ENCODE measurements at regions not wholly inside any gene's neighbourhood (a gene's known extent, or its start where the extent isn't known, plus 50 kb on each side); places are given as distances from the start of the nearest gene placed in this dataset.

GRCh38 chr14:43649508-43649907 is 857.6 kb downstream of the FSCB start:
- Histone ChIP-seq H4K20me1 (ENCODE audit: insufficient read depth) (no peaks in the 10 kb centered on the region), H3K4me1 (ENCODE audit: control insufficient read depth in 1 of 2, insufficient read depth in 2 of 2, low read depth in 1 of 2, low read length in 1 of 2) (no peaks in the 10 kb centered on the region), H3K4me2 (no peak overlapping the region), H3K79me2 (ENCODE audit: insufficient read depth) (no peaks in the 10 kb centered on the region), H2AFZ (ENCODE audit: low read depth) (no peak overlapping the region), H3K27ac (ENCODE audit: low read depth in 2 of 2, low read length in 1 of 2) (no peak overlapping the region), H3K27me3 (ENCODE audit: insufficient read depth) (no peaks in the 10 kb centered on the region), H3F3A (replicated peaks; ENCODE audit: insufficient read depth) (no peaks in the 10 kb centered on the region), H3K36me3 (replicated peaks in 1 of 2; ENCODE audit: control insufficient read depth in 1 of 2, insufficient read depth in 2 of 2, low read length in 1 of 2) (no peaks in the 10 kb centered on the region), H3K4me3 (ENCODE audit: low read depth in 2 of 2, low read length in 1 of 2) (no peak overlapping the region), H3K9me2 (no peaks in the 10 kb centered on the region), H3K9me3 (no peaks in the 10 kb centered on the region), H3K9ac (no peak overlapping the region)
- TF ChIP-seq YY1 (IDR thresholded peaks at IDR 0.05; ENCODE audit: low read depth) (no peak), GATA2 (CRISPR knock-in tag; IDR thresholded peaks at IDR 0.05) (no peak), IRF3 (IDR thresholded peaks at IDR 0.05; ENCODE audit: low read depth, low read length) (no peak), PBX3 (IDR thresholded peaks at IDR 0.05) (no peak), EZH2phosphoT487 (IDR thresholded peaks at IDR 0.05; ENCODE audit: borderline replicate concordance, low read depth) (no peak), EP300 (IDR thresholded peaks at IDR 0.05; ENCODE audit: borderline replicate concordance in 1 of 2, low read depth in 1 of 2, low read length in 1 of 2) (no peak)
- CTCF ChIA-PET = no interaction called here
- DNase-seq = no peak
- POLR2A ChIA-PET = no interaction called here

GRCh38 chr14:43647302-43647701 is 859.8 kb downstream of the FSCB start:
- no peak overlapping the region for H2AFZ ChIP-seq (ENCODE audit: low read depth)
- no peaks in the 10 kb centered on the region for H3K79me2 ChIP-seq (ENCODE audit: insufficient read depth)
- no peak overlapping the region for H3K4me2 ChIP-seq
- H3K4me1 ChIP-seq (ENCODE audit: control insufficient read depth in 1 of 2, insufficient read depth in 2 of 2, low read depth in 1 of 2, low read length in 1 of 2) = no peaks in the 10 kb centered on the region
- no peaks in the 10 kb centered on the region for H3K9me2 ChIP-seq
- TF ChIP-seq POLR2AphosphoS5 (IDR thresholded peaks at IDR 0.05; ENCODE audit: low read depth, low read length) = no peak
- no peak for TF ChIP-seq RFX5 (IDR thresholded peaks at IDR 0.05; ENCODE audit: low read length)
- TF ChIP-seq USF1 (IDR thresholded peaks at IDR 0.05; ENCODE audit: borderline replicate concordance, low read depth) = no peak
- TF ChIP-seq REST (IDR thresholded peaks at IDR 0.05; ENCODE audit: low read depth, low read length) = no peak
- TF ChIP-seq IRF3 (IDR thresholded peaks at IDR 0.05; ENCODE audit: low read depth, low read length) = no peak
- TF ChIP-seq NFIC (IDR thresholded peaks at IDR 0.05; ENCODE audit: borderline replicate concordance) = no peak
- 18% methylated on average over 2 of the region's 4 CpGs for WGBS (ENCODE audit: low lambda C conversion rate)
- ChIA-PET CTCF (no interaction called here), POLR2A (no interaction called here)
- no peak overlapping the region for H3K27ac ChIP-seq (ENCODE audit: low read depth in 2 of 2, low read length in 1 of 2)
- no peaks in the 10 kb centered on the region for H3K9me3 ChIP-seq
- H4K20me1 ChIP-seq (ENCODE audit: insufficient read depth) = no peaks in the 10 kb centered on the region
- H3K36me3 ChIP-seq (replicated peaks in 1 of 2; ENCODE audit: control insufficient read depth in 1 of 2, insufficient read depth in 2 of 2, low read length in 1 of 2) = no peaks in the 10 kb centered on the region
- H3K4me3 ChIP-seq (ENCODE audit: low read depth in 2 of 2, low read length in 1 of 2) = no peak overlapping the region
- H3K9ac ChIP-seq = no peak overlapping the region
- H3K27me3 ChIP-seq (ENCODE audit: insufficient read depth) = no peaks in the 10 kb centered on the region
- H3F3A ChIP-seq (replicated peaks; ENCODE audit: insufficient read depth) = no peaks in the 10 kb centered on the region
- no peak for DNase-seq

Data from SK-N-SH (cell line).